H1 (cell line): ENCODE measurements at regions not wholly inside any gene's neighbourhood (a gene's known extent, or its start where the extent isn't known, plus 50 kb on each side); places are given as distances from the start of the nearest gene placed in this dataset.

ENCODE experiments used
- CTCF ChIA-PET: fragments of 300-600 bp; sonication (Branson Sonifier 250); formaldehyde crosslinking; loops from one replicate; lab custom pipeline; 2021; ENCODE audit not compliant: partially characterized antibody; lab: Charles Lee
- POLR2A ChIA-PET: fragments of 300-600 bp; sonication (Branson Sonifier 250); formaldehyde crosslinking; loops from one replicate; lab custom pipeline; 2021; ENCODE audit warnings: inconsistent platforms; ENCODE audit not compliant: partially characterized antibody; lab: Charles Lee
- DNase-seq, 2 experiments: peaks; one replicate each; pipeline versions ENCODE4 v3.0.0 to v3.0.0-alpha.2; 2010 to 2022; ENCODE audit warnings: low spot score in 2 of 2, low read depth in 1 of 2, mixed read lengths in 1 of 2
- FAIRE-seq: peaks from 2 replicates; lab custom pipeline; 2011; peaks lifted over from hg19 to GRCh38; lab: Jason Lieb, UNC
- H2AFZ ChIP-seq: 2 replicates; pipeline ENCODE4 v1.8.1; 2012; ENCODE audit warnings: low read length, inconsistent platforms
- H2AK5ac ChIP-seq: 2 replicates; pipeline ENCODE4 v1.6.1; 2013; ENCODE audit warnings: low read depth, low read length
- H2BK120ac ChIP-seq: replicated peaks from 2 replicates; pipeline ENCODE3; 2013; ENCODE audit warnings: low read depth, low read length, inconsistent platforms
- H2BK12ac ChIP-seq: 2 replicates; pipeline ENCODE4 v1.6.1; 2013; ENCODE audit warnings: low read depth, low read length
- H2BK15ac ChIP-seq: 2 replicates; pipeline ENCODE4 v1.6.1; 2013; ENCODE audit warnings: low read length
- H2BK20ac ChIP-seq: 2 replicates; pipeline ENCODE4 v1.6.1; 2013; ENCODE audit warnings: low read length
- H2BK5ac ChIP-seq: 2 replicates; pipeline ENCODE4 v1.6.1; 2013; ENCODE audit warnings: low read depth, low read length
- H3K14ac ChIP-seq: 2 replicates; pipeline ENCODE4 v1.6.1; 2013; ENCODE audit warnings: inconsistent platforms; ENCODE audit not compliant: insufficient read length
- H3K18ac ChIP-seq: 2 replicates; pipeline ENCODE4 v1.6.1; 2013; ENCODE audit warnings: low read length; ENCODE audit errors: extremely low read depth
- H3K23ac ChIP-seq: 2 replicates; pipeline ENCODE4 v1.6.1; 2013; ENCODE audit warnings: inconsistent platforms; ENCODE audit not compliant: insufficient read length
- H3K23me2 ChIP-seq: 2 replicates; pipeline ENCODE4 v1.6.1; 2013; ENCODE audit warnings: low read depth, low read length
- H3K27ac ChIP-seq: 2 replicates; pipeline ENCODE4 v1.6.1; 2011; ENCODE audit warnings: low read depth, low read length, inconsistent platforms
- H3K27me3 ChIP-seq, 4 experiments: replicated peaks in 1 of 4; 1 replicate in 1 of 4; 2 replicates in 3 of 4; pipeline versions ENCODE4 v1.6.1 to v1.8.1; 2011 to 2013; ENCODE audit warnings: low read length in 3 of 4, mild to moderate bottlenecking in 3 of 4, inconsistent platforms in 2 of 4, mixed read lengths in 2 of 4, moderate library complexity in 1 of 4; ENCODE audit not compliant: control insufficient read depth in 3 of 4, insufficient read depth in 3 of 4; ENCODE audit errors: extremely low read depth in 1 of 4
- H3K36me3 ChIP-seq, 4 experiments: 2 replicates each; pipeline versions ENCODE4 v1.6.1 to v1.8.1; 2011 to 2013; ENCODE audit warnings: mild to moderate bottlenecking in 4 of 4, low read length in 3 of 4, moderate library complexity in 2 of 4, control low read depth in 1 of 4, inconsistent platforms in 1 of 4; ENCODE audit not compliant: insufficient read depth in 4 of 4, control insufficient read depth in 2 of 4
- H3K4ac ChIP-seq: replicated peaks from 2 replicates; pipeline ENCODE3; 2013; ENCODE audit warnings: low read length, low read depth, mixed read lengths, inconsistent platforms; ENCODE audit not compliant: insufficient read length
- H3K4me1 ChIP-seq, 4 experiments: replicated peaks in 1 of 4; 1 replicate in 1 of 4; 2 replicates in 3 of 4; pipeline versions ENCODE4 v1.6.1 to v1.8.1; 2011 to 2013; ENCODE audit warnings: low read length in 3 of 4, inconsistent platforms in 2 of 4, mixed read lengths in 1 of 4; ENCODE audit not compliant: insufficient read depth in 4 of 4, control insufficient read depth in 3 of 4
- H3K4me2 ChIP-seq, 2 experiments: 2 replicates each; pipeline versions ENCODE4 v1.6.1 to v1.8.1; 2011 to 2013; ENCODE audit warnings: low read depth in 2 of 2, low read length in 2 of 2, control low read depth in 1 of 2, inconsistent platforms in 1 of 2, mild to moderate bottlenecking in 1 of 2; ENCODE audit not compliant: insufficient read depth in 1 of 2
- H3K4me3 ChIP-seq, 4 experiments: fragments of 200-600, 300-600 bp in 1 of 4; sonication (generic), shearing (Covaris generic), sonication (Bioruptor Twin) in 1 of 4; 2 replicates each; pipeline versions ENCODE4 v1.5.1 to v1.8.1; 2011 to 2016; ENCODE audit warnings: low read length in 4 of 4, low read depth in 3 of 4, control low read depth in 2 of 4, inconsistent platforms in 2 of 4, mild to moderate bottlenecking in 2 of 4, mixed read lengths in 1 of 4, moderate library complexity in 1 of 4; ENCODE audit not compliant: insufficient read depth in 2 of 4; ENCODE audit errors: extremely low read depth in 1 of 4
- H3K56ac ChIP-seq: replicated peaks from 2 replicates; pipeline ENCODE3; 2013; ENCODE audit warnings: low read depth, mild to moderate bottlenecking, mixed read lengths, low read length, inconsistent platforms; ENCODE audit not compliant: insufficient read length
- H3K79me1 ChIP-seq: 2 replicates; pipeline ENCODE4 v1.6.1; 2013; ENCODE audit warnings: low read depth, low read length, control low read depth
- H3K79me2 ChIP-seq, 2 experiments: 2 replicates each; pipeline versions ENCODE4 v1.6.1 to v1.8.1; 2012 to 2013; ENCODE audit warnings: low read length in 2 of 2, mild to moderate bottlenecking in 2 of 2, inconsistent platforms in 1 of 2; ENCODE audit not compliant: insufficient read depth in 2 of 2, control insufficient read depth in 1 of 2
- H3K9ac ChIP-seq, 4 experiments: replicated peaks in 1 of 4; 1 replicate in 1 of 4; 2 replicates in 3 of 4; pipeline versions ENCODE4 v1.6.1 to v1.8.1; 2011 to 2013; ENCODE audit warnings: low read depth in 3 of 4, low read length in 3 of 4, control low read depth in 2 of 4, mild to moderate bottlenecking in 2 of 4, moderate library complexity in 2 of 4, inconsistent platforms in 1 of 4; ENCODE audit errors: extremely low read depth in 1 of 4
- H3K9me3 ChIP-seq, 2 experiments: 2 replicates each; pipeline versions ENCODE4 v1.6.1 to v1.8.1; 2012 to 2013; ENCODE audit warnings: mild to moderate bottlenecking in 2 of 2, moderate library complexity in 2 of 2, control low read depth in 1 of 2, inconsistent platforms in 1 of 2, low read depth in 1 of 2, low read length in 1 of 2, mixed read lengths in 1 of 2; ENCODE audit not compliant: insufficient read depth in 2 of 2
- H4K20me1 ChIP-seq, 2 experiments: replicated peaks in 1 of 2; 2 replicates each; pipeline versions ENCODE3 to v1.8.1; 2011 to 2013; ENCODE audit warnings: inconsistent platforms in 2 of 2, low read length in 2 of 2, mild to moderate bottlenecking in 1 of 2; ENCODE audit not compliant: insufficient read depth in 2 of 2, control insufficient read depth in 1 of 2
- H4K5ac ChIP-seq: 2 replicates; pipeline ENCODE4 v1.6.1; 2013; ENCODE audit warnings: low read length, low read depth, mixed read lengths, inconsistent platforms; ENCODE audit not compliant: insufficient read length
- H4K8ac ChIP-seq: 2 replicates; pipeline ENCODE4 v1.8.0; 2013; ENCODE audit warnings: mild to moderate bottlenecking, moderate library complexity, low read length, inconsistent platforms; ENCODE audit not compliant: insufficient read depth; ENCODE audit errors: extremely low read depth
- H4K91ac ChIP-seq: replicated peaks from 2 replicates; pipeline ENCODE3; 2013; ENCODE audit warnings: low read length, mixed read lengths, inconsistent platforms; ENCODE audit not compliant: insufficient read length
- SIRT6 ChIP-seq: IDR thresholded peaks from one replicate; pipeline ENCODE4 v1.7.1; 2012; ENCODE audit warnings: low read length, inconsistent platforms

GRCh38 chr12:42823679-42824078 is 234.1 kb upstream of the PRICKLE1 start:
- no peaks in the 10 kb centered on the region for H3K36me3 ChIP-seq
- no peak overlapping the region for H2BK15ac ChIP-seq
- H4K8ac ChIP-seq = no peak overlapping the region
- H3K79me2 ChIP-seq = no peaks in the 10 kb centered on the region
- CTCF ChIA-PET = interaction anchor here (0.5 kb wide), 1 partner anchor 198 kb away, joined by 3 read pairs; no protein-coding TSS in a partner anchor
- H3K4ac ChIP-seq = no peak overlapping the region
- no peaks in the 10 kb centered on the region for H3K9me3 ChIP-seq
- H2BK12ac ChIP-seq = no peak overlapping the region
- H3K14ac ChIP-seq = no peak overlapping the region
- H2BK20ac ChIP-seq = no peak overlapping the region
- no peak for FAIRE-seq
- no peak overlapping the region for H4K5ac ChIP-seq
- no peaks in the 10 kb centered on the region for H3K23me2 ChIP-seq
- H3K4me2 ChIP-seq = no peak overlapping the region
- H2BK5ac ChIP-seq = no peak overlapping the region
- no peak for DNase-seq
- POLR2A ChIA-PET = no interaction called here
- H4K20me1 ChIP-seq = no peaks in the 10 kb centered on the region
- H3K23ac ChIP-seq = no peak overlapping the region
- H3K4me3 ChIP-seq = no peak overlapping the region
- TF ChIP-seq SIRT6 = no peak
- H3K4me1 ChIP-seq = no peaks in the 10 kb centered on the region
- H2AFZ ChIP-seq = no peak overlapping the region
- H2AK5ac ChIP-seq = no peak overlapping the region
- no peak overlapping the region for H3K18ac ChIP-seq
- no peaks in the 10 kb centered on the region for H3K27me3 ChIP-seq
- H3K9ac ChIP-seq = no peak overlapping the region
- no peak overlapping the region for H2BK120ac ChIP-seq
- no peaks in the 10 kb centered on the region for H3K79me1 ChIP-seq
- H4K91ac ChIP-seq = no peak overlapping the region
- no peak overlapping the region for H3K27ac ChIP-seq
- H3K56ac ChIP-seq = no peak overlapping the region
